ENCODE measurements at regions not wholly inside any gene's neighbourhood (a gene's known extent, or its start where the extent isn't known, plus 50 kb on each side); places are given as distances from the start of the nearest gene placed in this dataset.

DNA sequence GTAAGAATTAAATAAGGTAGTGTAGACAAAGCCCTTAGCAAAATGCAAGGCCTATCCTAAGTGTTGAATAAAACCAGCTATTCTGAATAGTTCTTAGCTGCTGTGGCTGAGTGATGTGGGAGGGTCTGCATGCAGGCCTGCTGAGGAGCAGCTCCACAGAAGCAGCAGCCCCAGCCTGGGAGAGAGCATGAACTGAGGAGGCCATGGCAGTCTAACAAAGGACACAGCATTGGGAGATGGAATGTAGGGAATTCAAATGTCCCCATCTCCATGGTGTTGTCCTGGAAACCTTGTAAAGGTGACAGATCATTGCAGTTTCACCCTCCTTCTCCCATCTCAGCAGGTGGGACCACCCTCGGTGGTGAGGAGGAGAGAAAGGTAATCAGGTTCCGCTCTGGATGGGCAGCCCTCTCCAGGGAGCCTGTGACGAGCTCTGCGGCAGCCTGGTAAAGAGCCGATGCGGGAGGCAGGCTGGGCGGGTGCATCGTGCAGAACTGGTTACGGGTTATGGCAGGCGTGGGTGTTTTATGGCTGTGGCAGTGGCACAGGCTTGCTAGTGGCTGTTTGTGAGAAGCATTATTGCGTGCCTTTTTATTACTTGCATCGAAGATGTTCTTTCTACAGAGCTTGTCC lies 199.9 kb upstream of the GLRA1 start:
- intact Hi-C loops (cut with DNase I) = no loop called here
- no peaks in the 10 kb centered on the region for H3K9me3 ChIP-seq
- H3K36me3 ChIP-seq = no peaks in the 10 kb centered on the region
- TF ChIP-seq, protein P1, sequence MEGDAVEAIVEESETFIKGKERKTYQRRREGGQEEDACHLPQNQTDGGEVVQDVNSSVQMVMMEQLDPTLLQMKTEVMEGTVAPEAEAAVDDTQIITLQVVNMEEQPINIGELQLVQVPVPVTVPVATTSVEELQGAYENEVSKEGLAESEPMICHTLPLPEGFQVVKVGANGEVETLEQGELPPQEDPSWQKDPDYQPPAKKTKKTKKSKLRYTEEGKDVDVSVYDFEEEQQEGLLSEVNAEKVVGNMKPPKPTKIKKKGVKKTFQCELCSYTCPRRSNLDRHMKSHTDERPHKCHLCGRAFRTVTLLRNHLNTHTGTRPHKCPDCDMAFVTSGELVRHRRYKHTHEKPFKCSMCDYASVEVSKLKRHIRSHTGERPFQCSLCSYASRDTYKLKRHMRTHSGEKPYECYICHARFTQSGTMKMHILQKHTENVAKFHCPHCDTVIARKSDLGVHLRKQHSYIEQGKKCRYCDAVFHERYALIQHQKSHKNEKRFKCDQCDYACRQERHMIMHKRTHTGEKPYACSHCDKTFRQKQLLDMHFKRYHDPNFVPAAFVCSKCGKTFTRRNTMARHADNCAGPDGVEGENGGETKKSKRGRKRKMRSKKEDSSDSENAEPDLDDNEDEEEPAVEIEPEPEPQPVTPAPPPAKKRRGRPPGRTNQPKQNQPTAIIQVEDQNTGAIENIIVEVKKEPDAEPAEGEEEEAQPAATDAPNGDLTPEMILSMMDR (IDR thresholded peaks at IDR 0.05) = no peak
- no peak overlapping the region for H3K27ac ChIP-seq
- no peak for DNase-seq (ENCODE audit: low spot score in 2 of 2)
- no peak overlapping the region for H3K4me3 ChIP-seq
- no peaks in the 10 kb centered on the region for H3K27me3 ChIP-seq
- no peaks in the 10 kb centered on the region for H3K4me1 ChIP-seq

DNA sequence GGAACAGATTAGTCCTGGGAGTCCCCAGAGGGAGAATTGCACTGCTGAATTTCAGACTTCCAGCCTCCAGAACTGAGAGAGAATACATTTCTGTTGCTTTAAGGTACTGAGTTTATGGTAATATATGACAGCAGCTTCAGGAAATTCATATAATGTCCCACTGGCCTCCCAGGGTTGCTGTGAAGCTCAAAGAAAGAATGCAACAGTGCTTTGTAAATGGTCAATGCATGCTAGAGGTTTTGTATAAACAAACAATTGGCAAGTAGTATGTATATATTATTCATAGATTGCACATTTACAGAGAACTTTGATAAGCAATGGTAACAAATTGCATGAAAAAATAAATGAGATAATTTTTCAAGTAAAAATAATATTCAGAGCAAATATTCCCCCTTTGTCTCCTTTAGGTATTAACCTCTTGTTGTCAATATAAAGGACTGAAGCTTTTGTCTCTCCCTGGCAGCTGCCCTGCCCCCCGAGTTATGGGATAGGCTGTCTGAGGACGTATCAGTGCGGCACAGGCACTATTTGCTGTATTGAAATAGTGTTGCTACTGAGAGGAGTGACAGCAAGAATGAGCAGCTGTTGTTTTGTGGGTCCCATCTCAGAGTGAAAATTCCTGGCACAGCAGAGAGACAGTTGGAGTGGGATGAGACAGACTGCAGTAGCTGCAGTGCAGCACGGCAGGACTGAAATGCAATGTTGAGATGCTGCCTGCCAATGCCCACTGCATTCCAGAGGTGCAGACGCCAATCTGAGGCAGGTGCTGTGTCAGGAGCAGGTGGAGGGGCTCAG lies 194.2 kb upstream of the GLRA1 start:
- intact Hi-C loops (cut with DNase I) = no loop called here
- DNase-seq (ENCODE audit: low spot score in 2 of 2) = no peak
- H3K27me3 ChIP-seq = no peaks in the 10 kb centered on the region
- TF ChIP-seq, protein P1 (IDR thresholded peaks at IDR 0.05) = no peak
- no peaks in the 10 kb centered on the region for H3K4me1 ChIP-seq
- no peak overlapping the region for H3K27ac ChIP-seq
- H3K4me3 ChIP-seq = no peak overlapping the region
- H3K9me3 ChIP-seq = no peaks in the 10 kb centered on the region
- H3K36me3 ChIP-seq = no peaks in the 10 kb centered on the region

DNA sequence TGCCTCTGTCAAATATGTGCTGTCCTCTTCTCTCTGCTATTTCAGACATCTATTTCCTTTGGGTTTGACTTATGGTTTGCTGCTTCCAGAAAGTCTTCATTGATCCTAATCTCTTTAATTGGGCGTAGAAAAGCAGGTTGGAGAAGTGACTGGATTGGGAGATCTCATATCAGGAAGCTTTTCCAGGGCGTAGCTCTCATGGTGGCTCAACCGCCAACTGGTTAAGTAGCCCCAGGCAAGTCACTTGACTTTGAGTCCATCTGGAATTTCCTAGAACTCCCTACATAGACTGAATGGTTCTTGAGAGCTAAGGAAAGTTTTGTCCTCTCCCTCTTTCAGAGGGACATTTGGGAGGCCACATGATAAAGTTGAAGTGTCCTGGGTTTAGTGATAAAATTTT lies 192.3 kb upstream of the GLRA1 start:
- Histone ChIP-seq H3K9me3 (no peaks in the 10 kb centered on the region), H3K36me3 (no peaks in the 10 kb centered on the region), H3K27ac (no peak overlapping the region), H3K4me1 (no peaks in the 10 kb centered on the region), H3K27me3 (no peaks in the 10 kb centered on the region), H3K4me3 (no peak overlapping the region)
- no peak for DNase-seq (ENCODE audit: low spot score in 2 of 2)
- intact Hi-C loops (cut with DNase I) = no loop called here
- TF ChIP-seq, protein P1 (IDR thresholded peaks at IDR 0.05) = no peak

DNA sequence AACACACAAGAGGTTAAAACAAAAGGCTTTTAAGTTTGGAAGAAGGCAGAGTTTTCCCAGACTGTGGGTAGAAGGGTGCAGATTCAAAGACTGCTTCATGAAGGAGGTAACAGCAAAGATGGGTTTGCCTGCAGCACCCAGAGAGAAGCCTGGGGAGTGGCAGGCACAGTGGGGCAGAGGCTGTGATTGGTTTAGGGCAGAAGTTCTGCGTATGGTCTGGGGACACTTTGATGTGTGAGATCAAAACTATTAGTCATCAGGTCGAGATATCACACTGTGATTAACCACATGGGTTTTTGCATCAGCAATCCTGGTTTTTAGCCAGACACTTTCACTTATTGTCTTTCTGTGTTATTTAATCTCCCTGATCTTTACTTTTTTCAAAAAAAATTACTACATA lies 188.8 kb upstream of the GLRA1 start:
- no peaks in the 10 kb centered on the region for H3K9me3 ChIP-seq
- H3K27me3 ChIP-seq = no peaks in the 10 kb centered on the region
- no peak overlapping the region for H3K4me3 ChIP-seq
- no peaks in the 10 kb centered on the region for H3K4me1 ChIP-seq
- intact Hi-C loops (cut with DNase I) = no loop called here
- H3K36me3 ChIP-seq = no peaks in the 10 kb centered on the region
- H3K27ac ChIP-seq = no peak overlapping the region
- no peak for DNase-seq (ENCODE audit: low spot score in 2 of 2)
- TF ChIP-seq, protein P1 (IDR thresholded peaks at IDR 0.05) = no peak

DNA sequence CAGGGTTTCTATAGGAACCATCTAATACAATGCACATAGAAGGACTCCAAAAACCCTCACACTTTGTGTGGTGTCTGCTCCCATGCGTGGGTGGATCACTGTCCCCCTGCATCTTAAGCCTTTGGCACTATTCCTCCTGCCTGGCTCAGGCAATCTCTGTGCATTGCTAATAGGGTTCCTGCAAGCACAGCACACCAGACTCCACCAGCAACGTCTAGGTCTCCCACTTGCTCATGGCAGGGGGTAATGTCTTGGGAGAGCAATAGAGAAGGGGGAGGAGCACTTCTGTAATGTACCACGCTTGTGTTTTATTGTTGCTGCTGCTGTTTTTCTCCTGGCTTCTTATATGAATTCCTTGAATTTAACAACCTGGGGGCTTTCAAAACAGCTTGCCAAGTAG lies 182.6 kb upstream of the GLRA1 start:
- Histone ChIP-seq H3K27ac (no peak overlapping the region), H3K36me3 (no peaks in the 10 kb centered on the region), H3K9me3 (no peaks in the 10 kb centered on the region), H3K4me3 (no peak overlapping the region), H3K4me1 (no peaks in the 10 kb centered on the region), H3K27me3 (no peaks in the 10 kb centered on the region)
- DNase-seq (ENCODE audit: low spot score in 2 of 2) = no peak
- intact Hi-C loops (cut with DNase I) = no loop called here
- TF ChIP-seq, protein P1 (IDR thresholded peaks at IDR 0.05) = no peak
